Heart right ventricle (tissue), 16 donors: ENCODE measurements at regions not wholly inside any gene's neighbourhood (a gene's known extent, or its start where the extent isn't known, plus 50 kb on each side); places are given as distances from the start of the nearest gene placed in this dataset.

ENCODE experiments used
- ATAC-seq, 8 donors: fragments of 200-7000 bp; cut with Tn5 transposase; one replicate each; pipeline ENCODE4 v1.9.1; 2020; ENCODE audit warnings: mild to moderate bottlenecking in 8 of 8, moderate library complexity in 8 of 8, moderate number of reproducible peaks in 1 of 8
- DNase-seq, 2 donors: peaks; one replicate each; pipeline ENCODE4 v3.0.0-alpha.2; 2020
- H3K27ac ChIP-seq, 10 donors: fragments of 200-600 bp; sonication (generic) in 2 of 10; one replicate each; pipeline versions ENCODE4 v1.5.0 to v1.8.0; 2020 to 2022; ENCODE audit warnings: mild to moderate bottlenecking in 3 of 10
- H3K27me3 ChIP-seq, 7 donors: fragments of 200-600 bp; one replicate each; pipeline ENCODE4 v1.8.0; 2021 to 2022; ENCODE audit warnings: mild to moderate bottlenecking in 2 of 7
- H3K36me3 ChIP-seq, 9 donors: fragments of 200-600 bp; sonication (generic) in 1 of 9; one replicate each; pipeline versions ENCODE4 v1.5.0 to v1.8.0; 2020 to 2022; ENCODE audit warnings: mild to moderate bottlenecking in 2 of 9
- H3K4me1 ChIP-seq, 9 donors: fragments of 200-600 bp; sonication (generic) in 1 of 9; one replicate each; pipeline versions ENCODE4 v1.5.0 to v1.8.0; 2020 to 2022; ENCODE audit warnings: mild to moderate bottlenecking in 4 of 9
- H3K4me3 ChIP-seq, 10 donors: fragments of 200-600 bp; sonication (generic) in 2 of 10; one replicate each; pipeline versions ENCODE4 v1.5.0 to v1.8.0; 2020 to 2022; ENCODE audit warnings: mild to moderate bottlenecking in 7 of 10, moderate library complexity in 2 of 10
- H3K9me3 ChIP-seq, 11 donors: fragments of 200-600 bp in 10 of 11; sonication (generic) in 2 of 11; one replicate each; pipeline versions ENCODE4 v1.5.0 to v1.8.0; 2013 to 2022; ENCODE audit warnings: mild to moderate bottlenecking in 2 of 11, control low read depth in 1 of 11, moderate library complexity in 1 of 11
- CTCF ChIP-seq, 9 donors: fragments of 200-600 bp; sonication (generic) in 2 of 9; IDR thresholded peaks; one replicate each; pipeline versions ENCODE4 v1.5.0 to v1.8.0; 2021 to 2022; ENCODE audit warnings: antibody characterized with exemption in 9 of 9, mild to moderate bottlenecking in 5 of 9, moderate library complexity in 1 of 9
- WGBS, 2 donors: extraction: QIAGEN DNeasy Blood & Tissue Kit; methylation state at CpG; one replicate each; pipeline ENCODE4 v1.1.7; 2013; ENCODE audit warnings: inconsistent platforms in 1 of 2; 5-methylcytosine and 5-hydroxymethylcytosine counted together
- intact Hi-C, 10 donors: fragments of 100-400 bp; cut with DNase I; formaldehyde crosslinking; loops; one replicate each; pipeline versions ENCODE4 v1.11.1 to v1.14.2; 2022
- donor health status: Arrhythmogenic right ventricular cardiomyopathy.
- donor health status: ischemic (EF 13 %, LVEDD 7.1; RV severe dilation, severe dysfunction).
- donor health status: healthy with polysubstance abuse.
- donor health status: DM: no; HTN: yes; CAD: no.
- donor health status: DM: no; HTN: no; CAD: no.
- donor health status: ischemic (EF 25% LVEDD 6.9; RV normal size, moderate dysfunction).
- donor health status: ischemic (EF 25% LVEDD 5.7; RV mildly dilated, moderate dysfunction).
- donor health status: healthy.
- donor health status: DM: yes; HTN: yes; CAD: no.
- donor health status: Ischemic cardiomyopathy.
- donor health status: ischemic (EF 35%, LVEDD 5.7; RV mildly dilated, moderate dysfunction).
- donor health status: nonischemic (EF 11% LVEDD 7.7; RV severe dilation, severe dysfunction).
- donor health status: DM: yes; HTN: yes; CAD: no.
- donor health status: PGD.
- donor health status: ischemic (EF 29% LVEDD 5.4; RV normal size, mild dysfunction).
- donor health status: nonischemic (EF 23%, LVEDD 6.1; RV moderate dilation, normal function).

- DNase-seq (no peak), ATAC-seq (no peak)
- H3K27me3 ChIP-seq = no peaks in the 10 kb centered on the region
- H3K36me3 ChIP-seq = no peaks in the 10 kb centered on the region
- H3K4me1 ChIP-seq = peaks cover 0 to 8% (median 1%) of the 10 kb centered on the region in 9 donors
- H3K9me3 ChIP-seq = no peaks in the 10 kb centered on the region
- no peak for TF ChIP-seq CTCF (IDR thresholded peaks at IDR 0.05)
- WGBS, 2 donors = 96 to 100% methylated on average over 3 of the region's 3 CpGs
- intact Hi-C loops = no loop called here
- H3K27ac ChIP-seq = no peak overlapping the region
- H3K4me3 ChIP-seq = no peak overlapping the region
Observed at GRCh38 chr18:43877616-43878321, 600.5 kb upstream of the SYT4 start.

DNA sequence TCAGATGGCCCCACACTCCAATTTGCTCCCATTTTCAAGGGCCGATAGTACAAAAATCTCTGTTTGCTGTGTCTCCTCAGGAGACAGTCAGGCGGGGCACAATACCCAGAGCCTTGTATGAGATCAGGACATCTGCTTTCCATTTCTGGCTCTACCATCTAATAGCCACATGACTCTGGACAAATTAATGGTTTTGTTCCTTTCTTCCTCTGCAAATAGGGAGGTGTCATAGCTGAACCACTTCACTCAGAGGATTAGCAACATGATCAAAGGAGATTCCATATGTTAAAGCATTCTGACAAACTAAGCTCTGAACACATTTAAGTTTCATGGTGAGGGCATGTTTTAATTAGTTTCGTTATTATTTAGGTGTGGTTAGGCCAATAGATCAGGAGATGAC is 602.1 kb upstream of the SYT4 start:
- no peak overlapping the region for H3K4me3 ChIP-seq
- H3K27ac ChIP-seq = no peak overlapping the region
- TF ChIP-seq CTCF (IDR thresholded peaks at IDR 0.05) = no peak
- peaks cover 0 to 11% (median 3%) of the 10 kb centered on the region in 9 donors for H3K4me1 ChIP-seq
- DNase-seq = no peak
- intact Hi-C loops = no loop called here
- 74 to 79% methylated on average over 3 of the region's 3 CpGs for WGBS, 2 donors
- ATAC-seq = no peak
- H3K36me3 ChIP-seq = no peaks in the 10 kb centered on the region
- H3K27me3 ChIP-seq = no peaks in the 10 kb centered on the region
- H3K9me3 ChIP-seq = no peaks in the 10 kb centered on the region

DNA sequence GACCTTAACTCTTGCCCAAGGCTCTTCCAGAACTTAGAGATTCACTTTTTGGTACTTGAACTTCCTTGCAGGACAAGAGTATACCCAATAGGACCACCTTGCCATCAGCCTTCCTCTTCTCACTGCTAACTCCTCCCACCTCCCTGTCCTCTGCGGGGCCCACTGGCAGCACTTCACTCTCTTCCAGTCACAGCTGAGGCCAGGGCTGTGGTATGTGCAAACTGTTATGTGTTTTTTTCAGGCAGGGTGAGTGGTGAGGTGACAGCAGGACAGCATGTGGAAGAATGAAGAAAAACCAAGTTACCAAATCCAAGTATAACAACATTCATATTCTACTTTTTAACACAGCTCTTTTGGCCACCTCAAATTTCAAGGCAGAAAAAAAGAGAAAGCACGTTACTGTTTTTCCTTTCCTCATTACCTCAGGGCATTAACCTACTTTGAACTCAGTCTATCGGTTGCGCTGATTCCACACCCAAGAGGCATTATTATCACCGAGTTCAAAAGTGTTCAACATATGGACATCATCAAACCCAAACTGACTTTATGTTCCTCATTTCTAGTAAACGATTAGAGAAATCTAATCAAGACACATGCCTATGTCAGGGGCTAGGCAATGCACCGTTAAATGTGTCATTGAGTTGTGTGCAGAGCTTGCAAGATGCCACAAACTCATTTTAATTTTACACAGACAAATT is 605.2 kb upstream of the SYT4 start:
- TF ChIP-seq CTCF (IDR thresholded peaks at IDR 0.05) = no peak
- H3K27me3 ChIP-seq = no peaks in the 10 kb centered on the region

GRCh38 chr18:43883886-43884285 is 606.6 kb upstream of the SYT4 start:
- DNase-seq = no peak
- no peak overlapping the region for H3K4me3 ChIP-seq
- intact Hi-C loops = no loop called here
- no peaks in the 10 kb centered on the region for H3K36me3 ChIP-seq
- H3K4me1 ChIP-seq = peaks cover 0 to 11% (median 3%) of the 10 kb centered on the region in 9 donors
- H3K27ac ChIP-seq = no peak overlapping the region
- no peaks in the 10 kb centered on the region for H3K27me3 ChIP-seq
- TF ChIP-seq CTCF (IDR thresholded peaks at IDR 0.05) = no peak
- no peaks in the 10 kb centered on the region for H3K9me3 ChIP-seq
- ATAC-seq = no peak

More for the DNA sequence above, 605.2 kb upstream of the SYT4 start:
- Histone ChIP-seq H3K4me3 (no peak overlapping the region), H3K4me1 (peaks cover 0 to 11% (median 3%) of the 10 kb centered on the region in 9 donors), H3K9me3 (no peaks in the 10 kb centered on the region), H3K27ac (no peak overlapping the region), H3K36me3 (no peaks in the 10 kb centered on the region)
- peak; percentile 18 to 28 for DNase-seq
- peak in 7 of 8 donors; percentile 55 to 91 (median 77) for ATAC-seq
- 31 to 34% methylated on average over 7 of the region's 7 CpGs for WGBS, 2 donors
- intact Hi-C loops = no loop called here
